Stomach (tissue), 8 donors: ENCODE measurements at regions not wholly inside any gene's neighbourhood (a gene's known extent, or its start where the extent isn't known, plus 50 kb on each side); places are given as distances from the start of the nearest gene placed in this dataset.

ENCODE experiments used
- DNase-seq, 2 donors: peaks; one replicate each; pipeline versions ENCODE4 v3.0.0 to v3.0.0-alpha.2; 2013 to 2019
- H3K27ac ChIP-seq, 5 donors: fragments of 200-600 bp in 4 of 5; sonication (generic) in 4 of 5; one replicate each; pipeline ENCODE4 v1.5.1; 2013 to 2019; ENCODE audit warnings: mild to moderate bottlenecking in 1 of 5, moderate library complexity in 1 of 5
- H3K27me3 ChIP-seq, 3 donors: fragments of 200-600 bp; sonication (generic); one replicate each; pipeline ENCODE4 v1.5.1; 2017 to 2019; ENCODE audit warnings: mixed run types in 1 of 3
- H3K36me3 ChIP-seq, 4 donors: fragments of 200-600 bp; sonication (generic); 1 replicate in 3 of 4; 2 replicates in 1 of 4; pipeline ENCODE4 v1.5.1; 2016 to 2019
- H3K4me1 ChIP-seq, 4 donors: fragments of 200-600 bp; sonication (generic); one replicate each; pipeline ENCODE4 v1.5.1; 2016 to 2019
- H3K4me3 ChIP-seq, 4 donors: fragments of 200-600 bp; sonication (generic) in 3 of 4; one replicate each; pipeline ENCODE4 v1.5.1; 2016 to 2019; ENCODE audit warnings: mild to moderate bottlenecking in 1 of 4
- H3K9me3 ChIP-seq, 4 donors: fragments of 200-600 bp; sonication (generic); one replicate each; pipeline ENCODE4 v1.5.1; 2016 to 2019
- EP300 ChIP-seq: sonication (generic); formaldehyde crosslinking; IDR thresholded peaks from one replicate; pipeline ENCODE4 v1.6.1; 2017; ENCODE audit warnings: antibody characterized with exemption
- POLR2A ChIP-seq, 4 donors: fragments of 450-650 bp; IDR thresholded peaks; one replicate each; pipeline ENCODE4 v1.6.1; 2016; ENCODE audit warnings: antibody characterized with exemption in 4 of 4, control low read depth in 2 of 4, mild to moderate bottlenecking in 1 of 4, moderate library complexity in 1 of 4
- POLR2AphosphoS5 ChIP-seq, 3 donors: sonication (generic); formaldehyde crosslinking; IDR thresholded peaks; one replicate each; pipeline ENCODE4 v1.6.1; 2016; ENCODE audit warnings: antibody characterized with exemption in 3 of 3
- WGBS, 5 donors: extraction: QIAGEN DNeasy Blood & Tissue Kit in 3 of 5; methylation state at CpG; one replicate each; pipeline versions ENCODE4 v1.1.5 to v1.1.7; 2013 to 2018; 5-methylcytosine and 5-hydroxymethylcytosine counted together
- intact Hi-C: fragments of 100-400 bp; cut with DNase I; formaldehyde crosslinking; loops from one replicate; pipeline ENCODE4 v1.15.1; 2023; ENCODE audit warnings: low total_unique reads
- TF ChIP-seq, protein P1 (sequence below), 7 experiments: fragments of 450-650 bp in 4 of 7; fragments of 200-600 bp in 3 of 7; sonication (generic) in 3 of 7; IDR thresholded peaks; one replicate each; pipeline ENCODE4 v1.5.1; 2016 to 2019; ENCODE audit warnings: antibody characterized with exemption in 7 of 7, control low read depth in 2 of 7, mild to moderate bottlenecking in 1 of 7
- donor health status: healthy with polysubstance abuse.
- donor health status: Bipolar disorder and iron deficiency.
- donor health status: healthy.

DNA sequence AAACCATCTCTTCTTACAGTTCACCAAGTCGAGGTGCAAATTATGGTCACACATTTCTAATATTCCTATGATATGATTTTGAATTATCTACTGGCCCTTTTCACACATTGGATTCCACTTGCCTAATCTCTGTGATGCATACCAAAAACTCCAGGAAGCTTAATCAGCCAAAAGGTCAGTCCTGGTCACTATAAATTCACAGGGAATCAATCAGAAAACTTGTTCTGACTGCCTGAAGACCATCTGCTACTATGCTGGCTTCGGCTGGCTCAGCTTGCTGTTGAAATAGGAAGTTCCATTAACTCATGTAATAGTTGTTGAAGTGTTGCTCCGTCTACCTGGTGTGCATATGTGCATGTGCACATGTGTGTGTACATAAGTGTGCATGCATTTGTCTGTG, 142.8 kb upstream of the FLRT2 start:
- intact Hi-C loops, result no loop called here

DNA sequence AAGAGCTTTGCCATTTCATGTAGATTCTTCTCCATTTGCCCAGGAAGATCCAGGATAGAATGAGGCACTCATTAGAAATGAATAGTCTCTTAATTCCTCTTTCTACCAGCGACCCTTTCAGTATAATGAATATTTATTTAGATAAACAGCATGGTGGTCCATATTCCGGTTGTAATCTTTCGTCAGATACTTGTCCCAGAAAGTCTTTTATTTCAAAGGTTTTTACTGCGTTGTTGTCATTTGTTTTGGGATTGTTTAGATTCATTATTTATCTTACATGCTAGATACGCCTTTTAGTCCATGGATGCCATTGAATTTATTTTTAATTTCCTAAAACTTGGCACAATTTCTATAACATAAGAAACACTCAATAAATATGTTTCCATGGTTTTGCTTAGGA, 139.7 kb upstream of the FLRT2 start:
- no peaks in the 10 kb centered on the region for H3K9me3 ChIP-seq
- no peaks in the 10 kb centered on the region for H3K27me3 ChIP-seq
- no peak overlapping the region for H3K27ac ChIP-seq
- WGBS, 5 donors, result 67 to 80% (median 76%) methylated on average over 5 of the region's 5 CpGs
- no peak overlapping the region for H3K4me3 ChIP-seq
- no peak for DNase-seq
- intact Hi-C loops, result no loop called here
- TF ChIP-seq EP300, result no peak
- no peak for TF ChIP-seq POLR2AphosphoS5 (IDR thresholded peaks at IDR 0.05)
- TF ChIP-seq, protein P1, sequence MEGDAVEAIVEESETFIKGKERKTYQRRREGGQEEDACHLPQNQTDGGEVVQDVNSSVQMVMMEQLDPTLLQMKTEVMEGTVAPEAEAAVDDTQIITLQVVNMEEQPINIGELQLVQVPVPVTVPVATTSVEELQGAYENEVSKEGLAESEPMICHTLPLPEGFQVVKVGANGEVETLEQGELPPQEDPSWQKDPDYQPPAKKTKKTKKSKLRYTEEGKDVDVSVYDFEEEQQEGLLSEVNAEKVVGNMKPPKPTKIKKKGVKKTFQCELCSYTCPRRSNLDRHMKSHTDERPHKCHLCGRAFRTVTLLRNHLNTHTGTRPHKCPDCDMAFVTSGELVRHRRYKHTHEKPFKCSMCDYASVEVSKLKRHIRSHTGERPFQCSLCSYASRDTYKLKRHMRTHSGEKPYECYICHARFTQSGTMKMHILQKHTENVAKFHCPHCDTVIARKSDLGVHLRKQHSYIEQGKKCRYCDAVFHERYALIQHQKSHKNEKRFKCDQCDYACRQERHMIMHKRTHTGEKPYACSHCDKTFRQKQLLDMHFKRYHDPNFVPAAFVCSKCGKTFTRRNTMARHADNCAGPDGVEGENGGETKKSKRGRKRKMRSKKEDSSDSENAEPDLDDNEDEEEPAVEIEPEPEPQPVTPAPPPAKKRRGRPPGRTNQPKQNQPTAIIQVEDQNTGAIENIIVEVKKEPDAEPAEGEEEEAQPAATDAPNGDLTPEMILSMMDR (IDR thresholded peaks at IDR 0.05), result no peak
- TF ChIP-seq POLR2A (IDR thresholded peaks at IDR 0.05), result no peak
- H3K36me3 ChIP-seq, result no peaks in the 10 kb centered on the region
- no peaks in the 10 kb centered on the region for H3K4me1 ChIP-seq

More for the DNA sequence above, 142.8 kb upstream of the FLRT2 start:
- DNase-seq, result no peak
- TF ChIP-seq EP300 (no peak), POLR2AphosphoS5 (IDR thresholded peaks at IDR 0.05) (no peak), POLR2A (IDR thresholded peaks at IDR 0.05) (no peak)
- TF ChIP-seq, protein P1 (IDR thresholded peaks at IDR 0.05), result no peak
- WGBS, 5 donors, result 61 to 85% (median 80%) methylated on average over 3 of the region's 3 CpGs
- Histone ChIP-seq H3K4me1 (no peaks in the 10 kb centered on the region), H3K27ac (no peak overlapping the region), H3K36me3 (no peaks in the 10 kb centered on the region), H3K4me3 (no peak overlapping the region), H3K9me3 (no peaks in the 10 kb centered on the region), H3K27me3 (no peaks in the 10 kb centered on the region)

DNA sequence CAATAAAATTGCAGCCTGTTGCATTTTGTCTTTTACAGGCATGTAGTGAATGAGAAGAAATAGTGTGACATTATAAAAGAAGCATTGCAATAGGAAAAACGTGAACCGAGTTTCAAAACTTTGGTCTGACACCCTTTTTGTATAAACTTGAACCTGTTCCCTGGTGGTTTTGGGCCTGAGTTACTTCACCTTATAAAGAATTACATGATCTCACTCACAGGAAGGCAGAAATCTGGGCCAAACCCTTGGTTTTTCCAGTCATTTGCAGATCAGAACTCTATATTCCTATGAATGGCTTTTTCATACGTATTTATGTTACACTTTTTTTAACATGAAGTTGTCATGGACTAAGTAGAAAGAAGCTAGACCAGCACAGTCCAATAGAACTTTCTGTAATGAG, 138.5 kb upstream of the FLRT2 start:
- H3K9me3 ChIP-seq, result no peaks in the 10 kb centered on the region
- H3K36me3 ChIP-seq, result no peaks in the 10 kb centered on the region
- H3K27me3 ChIP-seq, result no peaks in the 10 kb centered on the region
- H3K4me3 ChIP-seq, result no peak overlapping the region
- TF ChIP-seq, protein P1 (IDR thresholded peaks at IDR 0.05), result no peak
- TF ChIP-seq POLR2A (IDR thresholded peaks at IDR 0.05) (no peak), EP300 (no peak), POLR2AphosphoS5 (IDR thresholded peaks at IDR 0.05) (no peak)
- intact Hi-C loops, result no loop called here
- no peak for DNase-seq
- H3K27ac ChIP-seq, result no peak overlapping the region
- H3K4me1 ChIP-seq, result no peaks in the 10 kb centered on the region
- 81 to 94% (median 92%) methylated on average over 3 of the region's 3 CpGs for WGBS, 5 donors

DNA sequence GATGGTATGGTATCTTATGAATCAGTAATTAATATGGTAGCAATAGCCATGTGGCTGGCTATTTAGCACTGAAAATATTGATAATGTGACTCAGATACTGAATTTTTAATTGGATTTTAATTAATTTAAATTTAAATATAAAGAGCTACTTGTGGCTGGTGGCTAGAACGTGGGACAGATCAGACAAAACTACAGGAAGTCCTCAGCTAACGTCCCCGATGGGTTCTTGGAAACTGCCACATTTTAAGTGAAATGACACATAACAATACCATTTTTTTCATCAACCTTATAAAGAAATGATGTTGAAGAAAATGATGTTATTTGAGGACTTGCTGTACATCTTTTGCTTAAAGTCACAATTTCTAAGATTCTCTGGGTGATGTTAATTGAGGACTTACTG, 138.1 kb upstream of the FLRT2 start:
- Histone ChIP-seq H3K27me3 (no peaks in the 10 kb centered on the region), H3K36me3 (no peaks in the 10 kb centered on the region), H3K4me1 (no peaks in the 10 kb centered on the region), H3K9me3 (no peaks in the 10 kb centered on the region), H3K27ac (no peak overlapping the region), H3K4me3 (no peak overlapping the region)
- intact Hi-C loops, result no loop called here
- TF ChIP-seq POLR2AphosphoS5 (IDR thresholded peaks at IDR 0.05) (no peak), EP300 (no peak), POLR2A (IDR thresholded peaks at IDR 0.05) (no peak)
- TF ChIP-seq, protein P1 (IDR thresholded peaks at IDR 0.05), result no peak
- DNase-seq, result no peak
- 52 to 80% (median 74%) methylated on average over 3 of the region's 3 CpGs for WGBS, 5 donors
